Activated CD8-positive, alpha-beta T cell treated with anti-CD3 and anti-CD28 coated beads for 36 hours (primary cell): ENCODE measurements at regions not wholly inside any gene's neighbourhood (a gene's known extent, or its start where the extent isn't known, plus 50 kb on each side); places are given as distances from the start of the nearest gene placed in this dataset.

Experiments
- ATAC-seq: fragments of 200-7000 bp; cut with Tn5 transposase; one replicate; pipeline ENCODE4 v1.10.0; 2021; ENCODE audit warnings: mild to moderate bottlenecking, moderate library complexity
- CTCF ChIA-PET: fragments of 350-600 bp; sonication (Branson Sonifier 250); formaldehyde crosslinking; loops from one replicate; lab custom pipeline; 2021; ENCODE audit warnings: antibody characterized with exemption; lab: Charles Lee
- POLR2A ChIA-PET: fragments of 350-600 bp; sonication (Branson Sonifier 250); formaldehyde crosslinking; loops from one replicate; lab custom pipeline; 2021; ENCODE audit warnings: antibody characterized with exemption; lab: Charles Lee
- DNase-seq: peaks from one replicate; pipeline ENCODE4 v3.0.0-alpha.2; 2020
- H3K27ac Mint-ChIP-seq: one replicate; pipeline ENCODE4 v1.8.0; 2021; ENCODE audit warnings: mild to moderate bottlenecking, mixed read lengths
- H3K27me3 Mint-ChIP-seq: one replicate; pipeline ENCODE4 v1.8.0; 2021; ENCODE audit warnings: mixed read lengths
- H3K36me3 Mint-ChIP-seq: one replicate; pipeline ENCODE4 v1.8.0; 2021; ENCODE audit warnings: low read depth, mixed read lengths
- H3K4me1 Mint-ChIP-seq: one replicate; pipeline ENCODE4 v1.8.0; 2021; ENCODE audit warnings: low read depth, mixed read lengths
- H3K4me3 Mint-ChIP-seq: one replicate; pipeline ENCODE4 v1.8.0; 2021; ENCODE audit warnings: mild to moderate bottlenecking, moderate library complexity, mixed read lengths
- H3K9me3 Mint-ChIP-seq: one replicate; pipeline ENCODE4 v1.8.0; 2021; ENCODE audit warnings: mixed read lengths
- intact Hi-C: fragments of 100-400 bp; cut with micrococcal nuclease; formaldehyde crosslinking; loops from one replicate; pipeline ENCODE4 v1.10.0; 2022
- TF ChIP-seq, protein P1 (sequence below): fragments of 200-600 bp; IDR thresholded peaks from one replicate; pipeline ENCODE4 v1.8.0; 2022; ENCODE audit warnings: antibody characterized with exemption, mild to moderate bottlenecking

DNA sequence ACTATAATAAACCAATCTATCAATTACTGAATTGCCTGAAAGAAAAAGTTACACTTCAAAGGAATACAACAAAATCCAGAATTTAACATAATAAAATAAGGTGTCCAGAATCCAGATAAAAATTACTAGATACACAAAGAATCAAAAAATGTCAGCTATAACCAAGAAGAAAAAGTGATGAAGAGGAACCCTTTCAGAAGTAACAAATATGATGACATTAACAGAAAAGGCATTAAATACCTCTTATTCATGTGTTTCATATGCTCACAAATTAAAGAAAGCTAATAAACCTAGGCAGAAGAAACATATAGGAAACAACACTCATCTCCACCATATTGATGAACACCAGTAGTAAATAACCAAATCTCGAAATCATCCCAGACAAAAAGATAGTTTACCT lies 722.8 kb downstream of the ADCYAP1 start:
- H3K4me3 Mint-ChIP-seq = no peak overlapping the region
- intact Hi-C loops = no loop called here
- H3K4me1 Mint-ChIP-seq = no peaks in the 10 kb centered on the region
- DNase-seq = no peak
- ChIA-PET POLR2A (no interaction called here), CTCF (no interaction called here)
- H3K9me3 Mint-ChIP-seq = no peaks in the 10 kb centered on the region
- H3K36me3 Mint-ChIP-seq = no peaks in the 10 kb centered on the region
- no peak for ATAC-seq
- TF ChIP-seq, protein P1, sequence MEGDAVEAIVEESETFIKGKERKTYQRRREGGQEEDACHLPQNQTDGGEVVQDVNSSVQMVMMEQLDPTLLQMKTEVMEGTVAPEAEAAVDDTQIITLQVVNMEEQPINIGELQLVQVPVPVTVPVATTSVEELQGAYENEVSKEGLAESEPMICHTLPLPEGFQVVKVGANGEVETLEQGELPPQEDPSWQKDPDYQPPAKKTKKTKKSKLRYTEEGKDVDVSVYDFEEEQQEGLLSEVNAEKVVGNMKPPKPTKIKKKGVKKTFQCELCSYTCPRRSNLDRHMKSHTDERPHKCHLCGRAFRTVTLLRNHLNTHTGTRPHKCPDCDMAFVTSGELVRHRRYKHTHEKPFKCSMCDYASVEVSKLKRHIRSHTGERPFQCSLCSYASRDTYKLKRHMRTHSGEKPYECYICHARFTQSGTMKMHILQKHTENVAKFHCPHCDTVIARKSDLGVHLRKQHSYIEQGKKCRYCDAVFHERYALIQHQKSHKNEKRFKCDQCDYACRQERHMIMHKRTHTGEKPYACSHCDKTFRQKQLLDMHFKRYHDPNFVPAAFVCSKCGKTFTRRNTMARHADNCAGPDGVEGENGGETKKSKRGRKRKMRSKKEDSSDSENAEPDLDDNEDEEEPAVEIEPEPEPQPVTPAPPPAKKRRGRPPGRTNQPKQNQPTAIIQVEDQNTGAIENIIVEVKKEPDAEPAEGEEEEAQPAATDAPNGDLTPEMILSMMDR = no peak
- no peaks in the 10 kb centered on the region for H3K27me3 Mint-ChIP-seq
- H3K27ac Mint-ChIP-seq = no peak overlapping the region

DNA sequence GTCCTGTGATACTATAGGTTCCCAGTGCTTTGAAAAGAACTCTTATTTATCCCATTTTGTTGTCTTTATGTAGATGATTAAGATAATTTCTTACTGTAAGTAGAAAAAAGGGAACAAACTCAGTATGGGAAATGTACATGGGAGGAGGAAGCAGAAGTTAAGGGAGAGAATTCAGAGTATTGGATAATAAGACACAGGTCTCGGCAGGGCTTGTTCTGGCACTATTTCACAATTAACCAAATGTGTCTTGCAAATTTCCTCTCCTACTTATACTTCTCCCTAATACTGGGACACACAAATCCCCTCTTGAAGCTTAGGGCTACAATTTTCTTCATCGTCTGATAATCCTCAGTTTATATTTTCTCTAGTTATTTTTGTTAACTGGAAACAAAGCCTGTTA lies 744.0 kb downstream of the ADCYAP1 start:
- no peaks in the 10 kb centered on the region for H3K36me3 Mint-ChIP-seq
- intact Hi-C loops = no loop called here
- POLR2A ChIA-PET = no interaction called here
- ATAC-seq (no peak), DNase-seq (no peak)
- CTCF ChIA-PET = interaction anchor here (2.6 kb wide), 1 partner anchor 15 kb away, joined by 8 read pairs; no protein-coding TSS in a partner anchor
- H3K4me1 Mint-ChIP-seq = no peaks in the 10 kb centered on the region
- no peak overlapping the region for H3K27ac Mint-ChIP-seq
- no peak overlapping the region for H3K4me3 Mint-ChIP-seq
- TF ChIP-seq, protein P1 = no peak
- no peaks in the 10 kb centered on the region for H3K27me3 Mint-ChIP-seq
- no peaks in the 10 kb centered on the region for H3K9me3 Mint-ChIP-seq

DNA sequence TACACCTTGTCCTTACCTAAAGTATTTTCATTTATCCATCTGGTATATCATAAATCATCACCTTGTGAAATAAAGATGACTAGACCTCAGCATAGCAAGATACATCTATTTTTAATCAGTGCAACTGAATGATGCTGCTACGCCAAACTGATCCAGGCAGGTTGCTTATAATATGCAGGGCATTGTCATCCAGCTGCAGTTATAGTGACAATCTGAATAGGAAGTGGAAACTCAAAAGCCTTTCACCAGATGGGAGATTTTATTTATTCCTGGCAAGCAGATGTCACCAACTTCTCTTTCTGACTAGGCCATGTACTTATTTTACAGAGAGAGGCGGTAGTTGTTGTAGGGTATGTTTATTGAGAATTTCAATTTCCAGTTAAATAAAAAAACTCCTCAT lies 747.3 kb downstream of the ADCYAP1 start:
- Mint-ChIP-seq H3K4me1 (no peaks in the 10 kb centered on the region), H3K27me3 (no peaks in the 10 kb centered on the region), H3K4me3 (no peak overlapping the region), H3K27ac (no peak overlapping the region), H3K36me3 (no peaks in the 10 kb centered on the region), H3K9me3 (no peaks in the 10 kb centered on the region)
- intact Hi-C loops = no loop called here
- ATAC-seq (no peak), DNase-seq (no peak)
- ChIA-PET CTCF (no interaction called here), POLR2A (no interaction called here)
- TF ChIP-seq, protein P1 = no peak

DNA sequence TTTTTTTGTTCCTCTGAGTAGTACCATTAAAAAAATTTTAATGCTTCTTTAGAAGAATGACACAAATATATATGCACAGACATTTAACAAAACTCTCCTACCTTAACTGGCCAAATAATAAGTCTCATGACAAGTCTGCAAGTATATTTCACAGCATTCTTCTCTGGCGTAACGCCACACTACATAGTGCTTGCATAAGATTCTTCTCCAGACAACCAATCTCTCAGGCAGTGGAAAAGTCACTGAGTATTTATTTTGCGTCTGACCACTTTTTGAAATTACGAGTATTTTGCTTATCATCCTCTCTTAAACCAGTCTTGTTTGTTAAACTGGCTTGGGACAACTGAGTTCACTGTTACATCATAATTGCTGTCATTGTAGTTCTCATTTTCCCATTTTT lies 749.2 kb downstream of the ADCYAP1 start:
- no peak for DNase-seq

DNA sequence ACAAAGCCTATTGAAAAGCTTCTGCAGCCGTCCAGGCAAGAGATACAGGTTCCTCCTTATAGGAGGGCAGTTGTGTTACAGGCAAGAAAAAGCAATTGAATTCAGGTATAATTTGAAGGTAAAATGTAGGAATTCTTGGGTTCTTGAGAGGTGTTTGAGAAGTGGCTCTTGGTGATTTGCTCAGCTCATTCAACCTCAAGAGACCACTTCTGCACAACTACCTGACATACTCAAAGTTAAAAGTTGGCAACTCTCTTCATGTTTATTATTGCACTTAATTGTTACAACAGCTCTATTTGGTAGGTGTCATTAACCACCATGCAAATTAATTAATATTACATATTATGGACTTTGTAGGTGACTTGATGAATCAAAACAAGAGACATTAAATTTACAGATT lies 753.2 kb downstream of the ADCYAP1 start:
- no peak overlapping the region for H3K4me3 Mint-ChIP-seq
- H3K9me3 Mint-ChIP-seq = no peaks in the 10 kb centered on the region
- TF ChIP-seq, protein P1 = no peak
- H3K4me1 Mint-ChIP-seq = no peaks in the 10 kb centered on the region
- no peak overlapping the region for H3K27ac Mint-ChIP-seq
- no peaks in the 10 kb centered on the region for H3K36me3 Mint-ChIP-seq
- intact Hi-C loops = no loop called here
- H3K27me3 Mint-ChIP-seq = no peaks in the 10 kb centered on the region
- POLR2A ChIA-PET = no interaction called here
- DNase-seq (no peak), ATAC-seq (no peak)
- CTCF ChIA-PET = no interaction called here

More for the DNA sequence above, 749.2 kb downstream of the ADCYAP1 start:
- H3K27me3 Mint-ChIP-seq = no peaks in the 10 kb centered on the region
- H3K27ac Mint-ChIP-seq = no peak overlapping the region
- no peaks in the 10 kb centered on the region for H3K4me1 Mint-ChIP-seq
- H3K9me3 Mint-ChIP-seq = no peaks in the 10 kb centered on the region
- intact Hi-C loops = no loop called here
- ChIA-PET CTCF (interaction anchor here (1.0 kb wide), 1 partner anchor 10 kb away, joined by 4 read pairs; no protein-coding TSS in a partner anchor), POLR2A (no interaction called here)
- no peak overlapping the region for H3K4me3 Mint-ChIP-seq
- TF ChIP-seq, protein P1 = no peak
- no peak for ATAC-seq
- H3K36me3 Mint-ChIP-seq = no peaks in the 10 kb centered on the region
